ENCODE measurements at regions not wholly inside any gene's neighbourhood (a gene's known extent, or its start where the extent isn't known, plus 50 kb on each side); places are given as distances from the start of the nearest gene placed in this dataset.

DNA sequence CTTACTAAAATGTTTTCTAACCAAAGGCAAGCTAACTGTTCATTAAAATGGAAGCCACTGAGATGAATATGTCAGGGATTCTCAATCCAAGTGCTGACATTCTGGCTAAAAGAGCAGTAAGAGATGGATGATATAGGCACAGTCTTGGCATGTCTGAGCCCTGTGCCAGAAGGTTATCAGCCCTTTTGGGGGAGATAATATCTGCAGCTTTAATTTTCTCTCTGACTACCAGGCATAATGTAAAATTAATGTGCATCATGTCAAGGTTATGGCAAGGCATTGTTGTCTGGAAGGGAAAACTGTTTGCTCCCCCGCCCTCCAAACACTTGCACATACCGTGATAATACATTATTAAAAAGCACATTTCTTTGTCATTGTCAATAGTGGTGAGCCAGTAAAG, 609.8 kb downstream of the ZNF608 start:
- TF ChIP-seq, protein P1, sequence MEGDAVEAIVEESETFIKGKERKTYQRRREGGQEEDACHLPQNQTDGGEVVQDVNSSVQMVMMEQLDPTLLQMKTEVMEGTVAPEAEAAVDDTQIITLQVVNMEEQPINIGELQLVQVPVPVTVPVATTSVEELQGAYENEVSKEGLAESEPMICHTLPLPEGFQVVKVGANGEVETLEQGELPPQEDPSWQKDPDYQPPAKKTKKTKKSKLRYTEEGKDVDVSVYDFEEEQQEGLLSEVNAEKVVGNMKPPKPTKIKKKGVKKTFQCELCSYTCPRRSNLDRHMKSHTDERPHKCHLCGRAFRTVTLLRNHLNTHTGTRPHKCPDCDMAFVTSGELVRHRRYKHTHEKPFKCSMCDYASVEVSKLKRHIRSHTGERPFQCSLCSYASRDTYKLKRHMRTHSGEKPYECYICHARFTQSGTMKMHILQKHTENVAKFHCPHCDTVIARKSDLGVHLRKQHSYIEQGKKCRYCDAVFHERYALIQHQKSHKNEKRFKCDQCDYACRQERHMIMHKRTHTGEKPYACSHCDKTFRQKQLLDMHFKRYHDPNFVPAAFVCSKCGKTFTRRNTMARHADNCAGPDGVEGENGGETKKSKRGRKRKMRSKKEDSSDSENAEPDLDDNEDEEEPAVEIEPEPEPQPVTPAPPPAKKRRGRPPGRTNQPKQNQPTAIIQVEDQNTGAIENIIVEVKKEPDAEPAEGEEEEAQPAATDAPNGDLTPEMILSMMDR (conservative IDR thresholded peaks at IDR 0.05 in 1 of 2, IDR thresholded peaks at IDR 0.05 in 1 of 2; ENCODE audit: low read depth in 1 of 2, low read length in 2 of 2): no peak
- no peak for TF ChIP-seq EZH2 (IDR thresholded peaks at IDR 0.05; ENCODE audit: low read length, missing control alignments)

Measured in fibroblast of lung (primary cell).